Endothelial cell of umbilical vein (primary cell): ENCODE measurements at regions not wholly inside any gene's neighbourhood (a gene's known extent, or its start where the extent isn't known, plus 50 kb on each side); places are given as distances from the start of the nearest gene placed in this dataset.

Experiments used
- BruUV-seq: library from RNA; stranded (reverse); fragments of 400-500 nt; replicated peaks from 2 replicates; lab custom pipeline; 2021; lab: Mats Ljungman, UMichigan
- CTCF ChIA-PET: fragments of 300-600, 350-600 bp; sonication (Branson Sonifier 250); formaldehyde crosslinking; loops from one replicate; lab custom pipeline; 2021; ENCODE audit warnings: antibody characterized with exemption, inconsistent platforms; lab: Charles Lee
- POLR2A ChIA-PET: fragments of 300-600, 350-600 bp; sonication (Branson Sonifier 250); formaldehyde crosslinking; loops from one replicate; lab custom pipeline; 2021; ENCODE audit warnings: antibody characterized with exemption, inconsistent platforms; lab: Charles Lee
- DNase-seq: peaks from one replicate; pipeline ENCODE4 v3.0.0-alpha.2; 2011; ENCODE audit warnings: low read depth, low spot score
- FAIRE-seq: peaks from 2 replicates; lab custom pipeline; 2011; peaks lifted over from hg19 to GRCh38; lab: Jason Lieb, UNC
- H2AFZ ChIP-seq: 2 replicates; pipeline ENCODE4 v1.6.0; 2012; ENCODE audit warnings: low read depth, low read length, control low read depth, inconsistent platforms
- H3K27ac ChIP-seq: 2 replicates; pipeline ENCODE4 v1.5.1; 2011; ENCODE audit warnings: low read depth, mild to moderate bottlenecking, control low read depth, low read length, moderate library complexity; ENCODE audit not compliant: insufficient read depth
- H3K27me3 ChIP-seq, 2 experiments: 2 replicates each; pipeline versions ENCODE4 v1.6.0 to v1.6.1; 2011; ENCODE audit warnings: low read length in 2 of 2, mixed read lengths in 1 of 2; ENCODE audit not compliant: control insufficient read depth in 2 of 2, insufficient read depth in 2 of 2
- H3K36me3 ChIP-seq, 2 experiments: 2 replicates in 1 of 2; 3 replicates in 1 of 2; pipeline ENCODE4 v1.5.1; 2011; ENCODE audit warnings: low read length in 2 of 2, mild to moderate bottlenecking in 1 of 2, moderate library complexity in 1 of 2; ENCODE audit not compliant: control insufficient read depth in 2 of 2, insufficient read depth in 2 of 2; ENCODE audit errors: extremely low read depth in 1 of 2
- H3K4me1 ChIP-seq: 3 replicates; pipeline ENCODE4 v1.5.1; 2011; ENCODE audit warnings: mild to moderate bottlenecking, low read length; ENCODE audit not compliant: control insufficient read depth, insufficient read depth; ENCODE audit errors: extremely low read depth
- H3K4me2 ChIP-seq: 2 replicates; pipeline ENCODE4 v1.6.1; 2011; ENCODE audit warnings: low read length, control low read depth, mixed read lengths; ENCODE audit not compliant: insufficient read depth
- H3K4me3 ChIP-seq, 3 experiments: fragments of 200-600 bp in 1 of 3; sonication (generic), shearing (Covaris generic) in 1 of 3; replicated peaks in 1 of 3; 2 replicates each; pipeline ENCODE4 v1.5.1; 2011 to 2016; ENCODE audit warnings: control low read depth in 3 of 3, low read length in 3 of 3, mild to moderate bottlenecking in 2 of 3, inconsistent platforms in 1 of 3, low read depth in 1 of 3, moderate library complexity in 1 of 3; ENCODE audit not compliant: insufficient read depth in 1 of 3
- H3K79me2 ChIP-seq: 2 replicates; pipeline ENCODE4 v1.6.0; 2012; ENCODE audit warnings: low read length, inconsistent platforms; ENCODE audit not compliant: control insufficient read depth, insufficient read depth
- H3K9ac ChIP-seq: replicated peaks from 2 replicates; pipeline ENCODE3; 2011; ENCODE audit warnings: low read length, control low read depth; ENCODE audit not compliant: insufficient read depth; ENCODE audit errors: extremely low read depth
- H3K9me1 ChIP-seq: replicated peaks from 3 replicates; pipeline ENCODE4 v1.6.0; 2011; ENCODE audit warnings: mild to moderate bottlenecking, low read length; ENCODE audit not compliant: control insufficient read depth, insufficient read depth; ENCODE audit errors: extremely low read depth
- H3K9me3 ChIP-seq: replicated peaks from 2 replicates; pipeline ENCODE4 v1.5.1; 2012; ENCODE audit warnings: low read length, inconsistent platforms; ENCODE audit not compliant: control insufficient read depth, insufficient read depth
- H4K20me1 ChIP-seq: replicated peaks from 2 replicates; pipeline ENCODE3; 2011; ENCODE audit warnings: mild to moderate bottlenecking, low read length; ENCODE audit not compliant: control insufficient read depth, insufficient read depth; ENCODE audit errors: extremely low read depth
- EZH2 ChIP-seq: IDR thresholded peaks from 2 replicates; pipeline ENCODE4 v1.6.1; 2012; ENCODE audit warnings: borderline replicate concordance, low read depth, mild to moderate bottlenecking, moderate library complexity, low read length, inconsistent platforms; ENCODE audit not compliant: severe bottlenecking
- FOS ChIP-seq: IDR thresholded peaks from 2 replicates; pipeline ENCODE4 v1.6.1; 2011; ENCODE audit warnings: mild to moderate bottlenecking, low read length, moderate library complexity, borderline replicate concordance; ENCODE audit not compliant: insufficient read depth
- GATA2 ChIP-seq: IDR thresholded peaks from 2 replicates; pipeline ENCODE4 v1.7.0; 2011; ENCODE audit warnings: low read depth, mild to moderate bottlenecking, moderate library complexity, mixed read lengths, low read length; ENCODE audit not compliant: insufficient read length, insufficient read depth
- JUN ChIP-seq: IDR thresholded peaks from 2 replicates; pipeline ENCODE4 v1.6.1; 2011; ENCODE audit warnings: borderline replicate concordance, low read depth; ENCODE audit not compliant: insufficient read length, insufficient read depth
- MYC ChIP-seq: IDR thresholded peaks from one replicate; pipeline ENCODE4 v1.6.1; 2011; ENCODE audit warnings: mild to moderate bottlenecking, low read depth, low read length
- POLR2A ChIP-seq: IDR thresholded peaks from 2 replicates; pipeline ENCODE4 v1.6.1; 2012; ENCODE audit warnings: low read depth, mild to moderate bottlenecking, control low read depth, low read length
- POLR2AphosphoS5 ChIP-seq: IDR thresholded peaks from 2 replicates; pipeline ENCODE4 v1.6.1; 2012; ENCODE audit warnings: low read depth, mild to moderate bottlenecking, control low read depth, low read length, moderate library complexity; ENCODE audit not compliant: insufficient read depth
- dilution Hi-C: fragments of 300-500 bp; cut with MboI; formaldehyde crosslinking; loops from one replicate; pipeline ENCODE4 v1.15.0; 2019; ENCODE audit warnings: low sequenced_read_pairs; ENCODE audit not compliant: extremely low pct_ligation_motif_present
- intact Hi-C: fragments of 100-400 bp; cut with micrococcal nuclease; formaldehyde crosslinking; loops from one replicate; pipeline ENCODE4 v1.10.0; 2022
- TF ChIP-seq, protein P1 (sequence below): IDR thresholded peaks from 2 replicates; pipeline ENCODE4 v1.6.1; 2011; ENCODE audit not compliant: insufficient read depth, insufficient read length
- TF ChIP-seq, protein P2 (sequence below), 2 donors: IDR thresholded peaks; 1 replicate in 1 of 2; 2 replicates in 1 of 2; pipeline ENCODE4 v1.5.1; 2011; ENCODE audit warnings: low read length in 2 of 2, mild to moderate bottlenecking in 2 of 2, moderate library complexity in 2 of 2, control low read depth in 1 of 2, inconsistent platforms in 1 of 2, low read depth in 1 of 2; ENCODE audit not compliant: insufficient read depth in 1 of 2; ENCODE audit errors: extremely low read depth in 1 of 2

DNA sequence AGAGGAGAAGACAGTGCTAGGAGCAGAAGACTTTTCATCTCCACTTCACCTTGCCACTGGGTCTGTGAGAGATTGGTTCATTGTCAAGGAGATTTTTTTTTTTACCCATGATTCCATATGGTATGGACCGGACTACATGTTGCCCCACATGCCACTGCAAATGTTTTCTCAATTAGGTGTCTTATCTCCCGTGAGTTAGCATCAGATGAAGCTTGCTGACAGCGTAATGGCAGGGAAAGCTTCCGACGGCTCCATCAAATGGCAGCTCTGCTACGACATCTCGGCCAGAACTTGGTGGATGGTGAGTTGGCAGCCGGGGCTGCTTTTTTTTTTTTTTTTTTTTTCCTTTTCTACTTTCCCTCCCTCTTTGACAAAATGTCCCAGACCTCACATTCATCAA is 217.2 kb upstream of the NFIA start:
- FAIRE-seq (no peak), DNase-seq (no peak)
- H4K20me1 ChIP-seq: no peaks in the 10 kb centered on the region
- no peak overlapping the region for H3K4me3 ChIP-seq
- H2AFZ ChIP-seq: no peak overlapping the region
- H3K27me3 ChIP-seq: no peaks in the 10 kb centered on the region
- H3K4me1 ChIP-seq: peaks cover 8% of the 10 kb centered on the region
- ChIA-PET POLR2A (no interaction called here), CTCF (no interaction called here)
- dilution Hi-C loops: no loop called here
- intact Hi-C loops: no loop called here
- no peaks in the 10 kb centered on the region for H3K36me3 ChIP-seq
- H3K27ac ChIP-seq: no peak overlapping the region
- no peaks in the 10 kb centered on the region for H3K79me2 ChIP-seq
- H3K4me2 ChIP-seq: no peak overlapping the region
- no peak for TF ChIP-seq POLR2A
- no peak for TF ChIP-seq MYC
- TF ChIP-seq, protein P1, sequence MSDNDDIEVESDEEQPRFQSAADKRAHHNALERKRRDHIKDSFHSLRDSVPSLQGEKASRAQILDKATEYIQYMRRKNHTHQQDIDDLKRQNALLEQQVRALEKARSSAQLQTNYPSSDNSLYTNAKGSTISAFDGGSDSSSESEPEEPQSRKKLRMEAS: no peak
- no peak for TF ChIP-seq JUN
- TF ChIP-seq GATA2: no peak
- TF ChIP-seq, protein P2, sequence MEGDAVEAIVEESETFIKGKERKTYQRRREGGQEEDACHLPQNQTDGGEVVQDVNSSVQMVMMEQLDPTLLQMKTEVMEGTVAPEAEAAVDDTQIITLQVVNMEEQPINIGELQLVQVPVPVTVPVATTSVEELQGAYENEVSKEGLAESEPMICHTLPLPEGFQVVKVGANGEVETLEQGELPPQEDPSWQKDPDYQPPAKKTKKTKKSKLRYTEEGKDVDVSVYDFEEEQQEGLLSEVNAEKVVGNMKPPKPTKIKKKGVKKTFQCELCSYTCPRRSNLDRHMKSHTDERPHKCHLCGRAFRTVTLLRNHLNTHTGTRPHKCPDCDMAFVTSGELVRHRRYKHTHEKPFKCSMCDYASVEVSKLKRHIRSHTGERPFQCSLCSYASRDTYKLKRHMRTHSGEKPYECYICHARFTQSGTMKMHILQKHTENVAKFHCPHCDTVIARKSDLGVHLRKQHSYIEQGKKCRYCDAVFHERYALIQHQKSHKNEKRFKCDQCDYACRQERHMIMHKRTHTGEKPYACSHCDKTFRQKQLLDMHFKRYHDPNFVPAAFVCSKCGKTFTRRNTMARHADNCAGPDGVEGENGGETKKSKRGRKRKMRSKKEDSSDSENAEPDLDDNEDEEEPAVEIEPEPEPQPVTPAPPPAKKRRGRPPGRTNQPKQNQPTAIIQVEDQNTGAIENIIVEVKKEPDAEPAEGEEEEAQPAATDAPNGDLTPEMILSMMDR (IDR thresholded peaks at IDR 0.05; ENCODE audit: extremely low read depth in 1 of 2, insufficient read depth in 1 of 2, low read depth in 1 of 2, low read length in 2 of 2): no peak
- no peak for TF ChIP-seq FOS
- TF ChIP-seq EZH2: no peak
- no peak for TF ChIP-seq POLR2AphosphoS5
- H3K9me3 ChIP-seq: no peaks in the 10 kb centered on the region
- H3K9ac ChIP-seq: no peak overlapping the region
- no peaks in the 10 kb centered on the region for H3K9me1 ChIP-seq
- no TSS peak for BruUV-seq
